Activated naive CD8-positive, alpha-beta T cell treated with anti-CD3 and anti-CD28 coated beads for 36 hours (primary cell): ENCODE measurements at regions not wholly inside any gene's neighbourhood (a gene's known extent, or its start where the extent isn't known, plus 50 kb on each side); places are given as distances from the start of the nearest gene placed in this dataset.

Source experiments
- DNase-seq: peaks from one replicate; pipeline ENCODE4 v3.0.0; 2021
- H3K27ac Mint-ChIP-seq: one replicate; pipeline ENCODE4 v1.8.0; 2022; ENCODE audit warnings: mild to moderate bottlenecking, moderate library complexity, mixed read lengths
- H3K27me3 Mint-ChIP-seq: one replicate; pipeline ENCODE4 v1.8.0; 2022; ENCODE audit warnings: mild to moderate bottlenecking, mixed read lengths
- H3K36me3 Mint-ChIP-seq: one replicate; pipeline ENCODE4 v1.8.0; 2021; ENCODE audit warnings: mild to moderate bottlenecking, mixed read lengths
- H3K4me1 Mint-ChIP-seq: one replicate; pipeline ENCODE4 v1.8.0; 2021; ENCODE audit warnings: mixed read lengths
- H3K4me3 Mint-ChIP-seq: one replicate; pipeline ENCODE4 v1.8.0; 2022; ENCODE audit warnings: mild to moderate bottlenecking, moderate library complexity, mixed read lengths
- H3K9me3 Mint-ChIP-seq: one replicate; pipeline ENCODE4 v1.8.0; 2022; ENCODE audit warnings: mixed read lengths

- Mint-ChIP-seq H3K36me3 (no peaks in the 10 kb centered on the region), H3K27ac (no peak overlapping the region), H3K27me3 (peaks cover 4% of the 10 kb centered on the region), H3K4me3 (no peak overlapping the region), H3K9me3 (no peaks in the 10 kb centered on the region), H3K4me1 (peaks cover 15% of the 10 kb centered on the region)
- no peak for DNase-seq
Measured at GRCh38 chr5:96595300-96596090, 66.7 kb upstream of the CAST start.

GRCh38 chr5:96597438-96598020 lies 64.6 kb upstream of the CAST start:
- Mint-ChIP-seq H3K4me1 (peaks cover 15% of the 10 kb centered on the region), H3K4me3 (no peak overlapping the region), H3K36me3 (no peaks in the 10 kb centered on the region), H3K9me3 (no peaks in the 10 kb centered on the region), H3K27ac (peak overlapping the region; percentile 11), H3K27me3 (peaks cover 14% of the 10 kb centered on the region)
- no peak for DNase-seq

GRCh38 chr5:96601200-96601599 lies 61.0 kb upstream of the CAST start:
- no peak for DNase-seq
- H3K9me3 Mint-ChIP-seq = no peaks in the 10 kb centered on the region
- H3K27me3 Mint-ChIP-seq = peaks cover 14% of the 10 kb centered on the region
- H3K4me3 Mint-ChIP-seq = no peak overlapping the region
- no peaks in the 10 kb centered on the region for H3K36me3 Mint-ChIP-seq
- no peak overlapping the region for H3K27ac Mint-ChIP-seq
- peaks cover 13% of the 10 kb centered on the region for H3K4me1 Mint-ChIP-seq

- Mint-ChIP-seq H3K27ac (peak overlapping the region; percentile 32), H3K27me3 (peaks cover 14% of the 10 kb centered on the region), H3K4me1 (peaks cover 10% of the 10 kb centered on the region), H3K4me3 (no peak overlapping the region), H3K36me3 (no peaks in the 10 kb centered on the region), H3K9me3 (no peaks in the 10 kb centered on the region)
- peak; percentile 27 for DNase-seq
Measured at GRCh38 chr5:96601715-96602244, 60.4 kb upstream of the CAST start.

GRCh38 chr5:96602776-96603175 lies 59.4 kb upstream of the CAST start:
- Mint-ChIP-seq H3K36me3 (no peaks in the 10 kb centered on the region), H3K4me1 (no peaks in the 10 kb centered on the region), H3K9me3 (no peaks in the 10 kb centered on the region), H3K27ac (no peak overlapping the region), H3K4me3 (no peak overlapping the region), H3K27me3 (peaks cover 14% of the 10 kb centered on the region)
- no peak for DNase-seq

- peaks cover 2% of the 10 kb centered on the region for H3K9me3 Mint-ChIP-seq
- peaks cover 2% of the 10 kb centered on the region for H3K36me3 Mint-ChIP-seq
- H3K27me3 Mint-ChIP-seq = peaks cover 14% of the 10 kb centered on the region
- H3K4me3 Mint-ChIP-seq = no peak overlapping the region
- H3K4me1 Mint-ChIP-seq = no peaks in the 10 kb centered on the region
- no peak for DNase-seq
- H3K27ac Mint-ChIP-seq = no peak overlapping the region
Measured at GRCh38 chr5:96605144-96605837, 56.9 kb upstream of the CAST start.

GRCh38 chr5:96609369-96609768 lies 52.8 kb upstream of the CAST start:
- no peak overlapping the region for H3K27ac Mint-ChIP-seq
- peaks cover 2% of the 10 kb centered on the region for H3K9me3 Mint-ChIP-seq
- H3K36me3 Mint-ChIP-seq = peaks cover 2% of the 10 kb centered on the region
- H3K4me3 Mint-ChIP-seq = no peak overlapping the region
- peaks cover 4% of the 10 kb centered on the region for H3K4me1 Mint-ChIP-seq
- peaks cover 28% of the 10 kb centered on the region for H3K27me3 Mint-ChIP-seq
- no peak for DNase-seq

- no peak for DNase-seq
- H3K27ac Mint-ChIP-seq = no peak overlapping the region
- H3K36me3 Mint-ChIP-seq = peaks cover 2% of the 10 kb centered on the region
- no peak overlapping the region for H3K4me3 Mint-ChIP-seq
- peaks cover 28% of the 10 kb centered on the region for H3K27me3 Mint-ChIP-seq
- H3K9me3 Mint-ChIP-seq = peaks cover 2% of the 10 kb centered on the region
- H3K4me1 Mint-ChIP-seq = peaks cover 5% of the 10 kb centered on the region
Measured at GRCh38 chr5:96610747-96611146, 51.4 kb upstream of the CAST start.

- no peak for DNase-seq
- peaks cover 5% of the 10 kb centered on the region for H3K4me1 Mint-ChIP-seq
- H3K9me3 Mint-ChIP-seq = peaks cover 2% of the 10 kb centered on the region
- H3K4me3 Mint-ChIP-seq = no peak overlapping the region
- H3K27ac Mint-ChIP-seq = no peak overlapping the region
- peaks cover 28% of the 10 kb centered on the region for H3K27me3 Mint-ChIP-seq
- H3K36me3 Mint-ChIP-seq = peaks cover 2% of the 10 kb centered on the region
Measured at GRCh38 chr5:96611946-96612345, 50.2 kb upstream of the CAST start.
